ENCODE measurements at regions not wholly inside any gene's neighbourhood (a gene's known extent, or its start where the extent isn't known, plus 50 kb on each side); places are given as distances from the start of the nearest gene placed in this dataset.

DNA sequence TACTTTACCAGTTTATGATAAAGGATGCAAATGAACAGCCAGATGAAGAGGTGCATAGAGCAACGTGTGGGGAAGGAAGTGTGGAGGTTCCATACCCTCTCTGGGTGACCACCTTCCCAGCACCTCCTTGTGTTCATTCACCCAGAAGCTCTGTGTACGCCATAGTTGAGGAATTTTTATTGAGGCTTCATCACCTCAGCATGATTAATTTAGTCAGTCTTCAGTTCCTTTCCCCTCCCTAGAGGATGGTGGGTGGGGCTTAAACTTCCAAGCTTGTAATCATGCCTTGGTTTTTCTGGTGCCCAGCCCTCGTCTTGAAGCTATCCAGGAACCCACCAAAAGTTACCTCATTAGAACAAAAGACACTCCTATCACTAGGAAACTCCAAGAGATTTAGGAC, 162.7 kb downstream of the PLCE1 start:
- TF ChIP-seq, protein P1, sequence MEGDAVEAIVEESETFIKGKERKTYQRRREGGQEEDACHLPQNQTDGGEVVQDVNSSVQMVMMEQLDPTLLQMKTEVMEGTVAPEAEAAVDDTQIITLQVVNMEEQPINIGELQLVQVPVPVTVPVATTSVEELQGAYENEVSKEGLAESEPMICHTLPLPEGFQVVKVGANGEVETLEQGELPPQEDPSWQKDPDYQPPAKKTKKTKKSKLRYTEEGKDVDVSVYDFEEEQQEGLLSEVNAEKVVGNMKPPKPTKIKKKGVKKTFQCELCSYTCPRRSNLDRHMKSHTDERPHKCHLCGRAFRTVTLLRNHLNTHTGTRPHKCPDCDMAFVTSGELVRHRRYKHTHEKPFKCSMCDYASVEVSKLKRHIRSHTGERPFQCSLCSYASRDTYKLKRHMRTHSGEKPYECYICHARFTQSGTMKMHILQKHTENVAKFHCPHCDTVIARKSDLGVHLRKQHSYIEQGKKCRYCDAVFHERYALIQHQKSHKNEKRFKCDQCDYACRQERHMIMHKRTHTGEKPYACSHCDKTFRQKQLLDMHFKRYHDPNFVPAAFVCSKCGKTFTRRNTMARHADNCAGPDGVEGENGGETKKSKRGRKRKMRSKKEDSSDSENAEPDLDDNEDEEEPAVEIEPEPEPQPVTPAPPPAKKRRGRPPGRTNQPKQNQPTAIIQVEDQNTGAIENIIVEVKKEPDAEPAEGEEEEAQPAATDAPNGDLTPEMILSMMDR (IDR thresholded peaks at IDR 0.05) = no peak
- TF ChIP-seq POLR2A (IDR thresholded peaks at IDR 0.05) = no peak
- TF ChIP-seq POLR2AphosphoS5 (IDR thresholded peaks at IDR 0.05) = no peak
- TF ChIP-seq EP300 (IDR thresholded peaks at IDR 0.05) = no peak

Measured in gastroesophageal sphincter (tissue), 3 donors.